Choroid plexus epithelial cell (primary cell): ENCODE measurements at regions not wholly inside any gene's neighbourhood (a gene's known extent, or its start where the extent isn't known, plus 50 kb on each side); places are given as distances from the start of the nearest gene placed in this dataset.

Experiments
- DNase-seq: peaks from one replicate; pipeline ENCODE4 v3.0.0-alpha.2; 2010; ENCODE audit warnings: low read depth
- H3K4me3 ChIP-seq: 2 replicates; pipeline ENCODE4 v1.5.1; 2011; ENCODE audit warnings: low read depth, mild to moderate bottlenecking, control low read depth, low read length, moderate library complexity
- CTCF ChIP-seq: conservative IDR thresholded peaks from 2 replicates; pipeline ENCODE4 v1.5.1; 2011; ENCODE audit warnings: low read depth, mild to moderate bottlenecking, control low read depth, inconsistent platforms, low read length, moderate library complexity

GRCh38 chr6:119802464-119802863 lies 452.9 kb upstream of the MAN1A1 start:
- H3K4me3 ChIP-seq = no peak overlapping the region
- DNase-seq = no peak
- no peak for TF ChIP-seq CTCF

- TF ChIP-seq CTCF = no peak
- DNase-seq = no peak
- no peak overlapping the region for H3K4me3 ChIP-seq
These were observed 451.5 kb upstream of the MAN1A1 start for GRCh38 chr6:119801056-119801455.

GRCh38 chr6:119800526-119800925 lies 451.0 kb upstream of the MAN1A1 start:
- no peak for DNase-seq

GRCh38 chr6:119799596-119800509 lies 450.3 kb upstream of the MAN1A1 start:
- H3K4me3 ChIP-seq = no peak overlapping the region
- no peak for TF ChIP-seq CTCF
- no peak for DNase-seq

More at GRCh38 chr6:119800526-119800925, 451.0 kb upstream of the MAN1A1 start:
- TF ChIP-seq CTCF = no peak
- H3K4me3 ChIP-seq = no peak overlapping the region

GRCh38 chr6:119791736-119792135 lies 442.2 kb upstream of the MAN1A1 start:
- no peak overlapping the region for H3K4me3 ChIP-seq
- TF ChIP-seq CTCF = no peak
- no peak for DNase-seq

GRCh38 chr6:119781365-119781764 lies 431.8 kb upstream of the MAN1A1 start:
- no peak for DNase-seq
- H3K4me3 ChIP-seq = no peak overlapping the region
- TF ChIP-seq CTCF = no peak

GRCh38 chr6:119768201-119768600 lies 418.6 kb upstream of the MAN1A1 start:
- TF ChIP-seq CTCF = no peak
- H3K4me3 ChIP-seq = no peak overlapping the region
- DNase-seq = no peak
